ENCODE measurements at regions not wholly inside any gene's neighbourhood (a gene's known extent, or its start where the extent isn't known, plus 50 kb on each side); places are given as distances from the start of the nearest gene placed in this dataset.
A peak's percentile ranks its signal among the peaks of the same experiment; 100 is the strongest.

DNA sequence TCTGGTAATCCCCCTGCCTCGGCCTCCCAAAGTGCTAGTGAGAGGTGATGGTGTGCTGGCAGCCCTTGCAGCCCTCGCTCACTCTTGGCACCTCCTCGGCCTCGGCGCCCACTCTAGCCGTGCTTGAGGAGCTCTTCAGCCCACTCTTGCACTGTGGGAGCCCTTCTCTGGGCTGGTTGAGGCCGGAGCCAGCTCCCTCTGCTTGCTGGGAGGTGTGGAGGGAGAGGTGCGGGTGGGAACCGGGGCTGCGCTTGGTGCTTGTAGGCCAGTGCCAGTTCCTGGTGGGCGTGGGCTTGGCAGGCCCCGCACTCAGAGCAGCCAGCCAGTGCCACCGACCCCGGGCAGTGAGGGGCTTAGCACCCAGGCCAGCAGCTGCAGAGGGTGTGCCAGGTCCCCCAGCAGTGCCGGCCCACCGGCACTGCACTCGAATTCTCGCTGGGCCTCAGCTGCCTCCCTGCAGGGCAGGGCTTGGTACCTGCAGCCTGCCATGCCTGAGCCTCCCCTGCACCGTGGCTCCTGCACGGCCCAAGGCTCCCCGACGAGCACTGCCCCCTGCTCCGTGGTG is 189.0 kb upstream of the ASCC3 start:
- no peak overlapping the region for H3K27ac Mint-ChIP-seq (ENCODE audit: low read depth, unreplicated experiment)

DNA sequence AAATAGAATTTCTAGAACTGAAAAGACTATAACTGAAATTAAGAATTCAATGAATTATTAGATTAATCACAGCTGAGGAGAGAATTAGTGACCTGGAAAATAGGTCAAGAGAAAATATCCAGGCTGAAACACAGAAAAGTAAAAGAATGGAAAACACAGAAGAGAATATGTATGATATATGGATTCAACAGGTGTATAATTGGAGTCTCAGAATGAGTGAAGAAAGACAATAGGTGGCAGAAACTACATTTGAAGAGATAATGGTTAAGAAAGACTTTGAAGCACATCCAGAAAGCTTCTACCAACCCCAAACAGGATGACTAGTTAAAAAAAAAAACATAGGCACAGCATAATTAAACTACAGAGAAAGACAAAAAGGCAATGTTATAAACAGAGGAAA is 196.2 kb upstream of the ASCC3 start:
- Mint-ChIP-seq H3K36me3 (ENCODE audit: insufficient read depth, unreplicated experiment) (no peaks in the 10 kb centered on the region), H3K4me1 (ENCODE audit: insufficient read depth, unreplicated experiment) (peaks cover 17% of the 10 kb centered on the region), H3K27me3 (ENCODE audit: insufficient read depth, unreplicated experiment) (no peaks in the 10 kb centered on the region), H3K27ac (ENCODE audit: low read depth, unreplicated experiment) (no peak overlapping the region), H3K4me3 (ENCODE audit: unreplicated experiment) (no peak overlapping the region), H3K9me3 (ENCODE audit: unreplicated experiment) (peaks cover 21% of the 10 kb centered on the region)
- TF ChIP-seq, protein P1, sequence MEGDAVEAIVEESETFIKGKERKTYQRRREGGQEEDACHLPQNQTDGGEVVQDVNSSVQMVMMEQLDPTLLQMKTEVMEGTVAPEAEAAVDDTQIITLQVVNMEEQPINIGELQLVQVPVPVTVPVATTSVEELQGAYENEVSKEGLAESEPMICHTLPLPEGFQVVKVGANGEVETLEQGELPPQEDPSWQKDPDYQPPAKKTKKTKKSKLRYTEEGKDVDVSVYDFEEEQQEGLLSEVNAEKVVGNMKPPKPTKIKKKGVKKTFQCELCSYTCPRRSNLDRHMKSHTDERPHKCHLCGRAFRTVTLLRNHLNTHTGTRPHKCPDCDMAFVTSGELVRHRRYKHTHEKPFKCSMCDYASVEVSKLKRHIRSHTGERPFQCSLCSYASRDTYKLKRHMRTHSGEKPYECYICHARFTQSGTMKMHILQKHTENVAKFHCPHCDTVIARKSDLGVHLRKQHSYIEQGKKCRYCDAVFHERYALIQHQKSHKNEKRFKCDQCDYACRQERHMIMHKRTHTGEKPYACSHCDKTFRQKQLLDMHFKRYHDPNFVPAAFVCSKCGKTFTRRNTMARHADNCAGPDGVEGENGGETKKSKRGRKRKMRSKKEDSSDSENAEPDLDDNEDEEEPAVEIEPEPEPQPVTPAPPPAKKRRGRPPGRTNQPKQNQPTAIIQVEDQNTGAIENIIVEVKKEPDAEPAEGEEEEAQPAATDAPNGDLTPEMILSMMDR (IDR thresholded peaks at IDR 0.05; ENCODE audit: unreplicated experiment): no peak
- POLR2A ChIA-PET: interaction anchor here (0.6 kb wide), 1 partner anchor 194 kb away, joined by 3 read pairs; no protein-coding TSS in a partner anchor
- no peak for DNase-seq (ENCODE audit: unreplicated experiment)
- BruUV-seq (replicated peaks): no TSS peak
- CTCF ChIA-PET: interaction anchor here (0.6 kb wide), 1 partner anchor 28 kb away, joined by 3 read pairs; no protein-coding TSS in a partner anchor
- intact Hi-C loops (cut with micrococcal nuclease): no loop called here

More for the DNA sequence above, 189.0 kb upstream of the ASCC3 start:
- Mint-ChIP-seq H3K36me3 (ENCODE audit: insufficient read depth, unreplicated experiment) (no peaks in the 10 kb centered on the region), H3K9me3 (ENCODE audit: unreplicated experiment) (no peaks in the 10 kb centered on the region), H3K4me3 (ENCODE audit: unreplicated experiment) (no peak overlapping the region), H3K27me3 (ENCODE audit: insufficient read depth, unreplicated experiment) (no peaks in the 10 kb centered on the region), H3K4me1 (ENCODE audit: insufficient read depth, unreplicated experiment) (no peaks in the 10 kb centered on the region)
- TF ChIP-seq, protein P1 (IDR thresholded peaks at IDR 0.05; ENCODE audit: unreplicated experiment): no peak
- ChIA-PET CTCF (no interaction called here), POLR2A (interaction anchor here (0.7 kb wide), 1 partner anchor 91 kb away, joined by 3 read pairs; no protein-coding TSS in a partner anchor)
- no TSS peak for BruUV-seq (replicated peaks)
- no peak for DNase-seq (ENCODE audit: unreplicated experiment)
- intact Hi-C loops (cut with micrococcal nuclease): no loop called here

- Mint-ChIP-seq H3K27me3 (ENCODE audit: insufficient read depth, unreplicated experiment) (no peaks in the 10 kb centered on the region), H3K36me3 (ENCODE audit: insufficient read depth, unreplicated experiment) (no peaks in the 10 kb centered on the region), H3K4me1 (ENCODE audit: insufficient read depth, unreplicated experiment) (peaks cover 28% of the 10 kb centered on the region), H3K4me3 (ENCODE audit: unreplicated experiment) (no peak overlapping the region), H3K27ac (ENCODE audit: low read depth, unreplicated experiment) (peak overlapping the region; percentile 27), H3K9me3 (ENCODE audit: unreplicated experiment) (peaks cover 21% of the 10 kb centered on the region)
- TF ChIP-seq, protein P1 (IDR thresholded peaks at IDR 0.05; ENCODE audit: unreplicated experiment): no peak
- CTCF ChIA-PET: interaction anchor here (0.6 to 1.3 kb wide), 5 partner anchors 14 to 1539 kb away, joined by 3 to 4 read pairs (median 3); no protein-coding TSS in a partner anchor
- no peak for DNase-seq (ENCODE audit: unreplicated experiment)
- POLR2A ChIA-PET: interaction anchor here (1.2 to 3.1 kb wide), 2 partner anchors 177 to 199 kb away, joined by 3 to 12 read pairs; partner anchors contain the start of gene ASCC3
- intact Hi-C loops (cut with micrococcal nuclease): loop anchor here (5.0 kb wide), 1 partner anchor 197 kb away; the partner anchor contains the start of gene ASCC3
- no TSS peak for BruUV-seq (replicated peaks)
Measured at GRCh38 chr6:101079696-101080270, 198.7 kb upstream of the ASCC3 start.

- Mint-ChIP-seq H3K4me3 (ENCODE audit: unreplicated experiment) (no peak overlapping the region), H3K9me3 (ENCODE audit: unreplicated experiment) (peaks cover 21% of the 10 kb centered on the region), H3K36me3 (ENCODE audit: insufficient read depth, unreplicated experiment) (no peaks in the 10 kb centered on the region), H3K27ac (ENCODE audit: low read depth, unreplicated experiment) (peak overlapping the region; percentile 27), H3K4me1 (ENCODE audit: insufficient read depth, unreplicated experiment) (peaks cover 28% of the 10 kb centered on the region), H3K27me3 (ENCODE audit: insufficient read depth, unreplicated experiment) (no peaks in the 10 kb centered on the region)
- ChIA-PET POLR2A (interaction anchor here (0.7 to 3.1 kb wide), 4 partner anchors 12 to 200 kb away, joined by 3 to 12 read pairs (median 3); partner anchors contain the start of gene ASCC3), CTCF (interaction anchor here (0.6 kb wide), 2 partner anchors 41 to 1767 kb away, joined by 3 read pairs; no protein-coding TSS in a partner anchor)
- DNase-seq (ENCODE audit: unreplicated experiment): peak; percentile 74
- no TSS peak for BruUV-seq (replicated peaks)
- TF ChIP-seq, protein P1 (IDR thresholded peaks at IDR 0.05; ENCODE audit: unreplicated experiment): no peak
- intact Hi-C loops (cut with micrococcal nuclease): loop anchor here (5.0 kb wide), 1 partner anchor 198 kb away; the partner anchor contains the start of gene ASCC3
Measured at GRCh38 chr6:101080597-101080996, 199.5 kb upstream of the ASCC3 start.
